ENCODE measurements at regions not wholly inside any gene's neighbourhood (a gene's known extent, or its start where the extent isn't known, plus 50 kb on each side); places are given as distances from the start of the nearest gene placed in this dataset.
"Not testable (repeated sequence)": the region's sequence is repeated elsewhere in the genome, so short reads cannot be mapped to it uniquely, and the experiment has no call there.

- DNase-seq, result no peak
These were observed 64.7 kb downstream of the KLF15 start for GRCh38 chr3:126292318-126293070.

- no peak for DNase-seq
These were observed 65.7 kb downstream of the KLF15 start for GRCh38 chr3:126291537-126291936.

GRCh38 chr3:126291061-126291460 is 66.1 kb downstream of the KLF15 start:
- DNase-seq, result no peak

- DNase-seq, result no peak
These were observed 66.9 kb downstream of the KLF15 start for GRCh38 chr3:126290325-126290724.

- no peak for DNase-seq
These were observed 68.1 kb downstream of the KLF15 start for GRCh38 chr3:126289096-126289495.

GRCh38 chr3:126288314-126288713 is 68.9 kb downstream of the KLF15 start:
- DNase-seq, result no peak

- DNase-seq, result peak; percentile 75
These were observed 69.5 kb downstream of the KLF15 start for GRCh38 chr3:126287536-126288241.

- no peak for DNase-seq
These were observed 70.1 kb downstream of the KLF15 start for GRCh38 chr3:126287171-126287535.

- DNase-seq, result no peak
These were observed 71.8 kb downstream of the KLF15 start for GRCh38 chr3:126285369-126285768.

GRCh38 chr3:126284258-126284904 is 72.8 kb downstream of the KLF15 start:
- DNase-seq, result no peak

GRCh38 chr3:126283651-126284050 is 73.6 kb downstream of the KLF15 start:
- not testable (repeated sequence) for DNase-seq

- DNase-seq, result no peak
These were observed 77.4 kb downstream of the KLF15 start for GRCh38 chr3:126279853-126280252.

- no peak for DNase-seq
These were observed 79.4 kb downstream of the KLF15 start for GRCh38 chr3:126277629-126278378.

- DNase-seq, result no peak
These were observed 81.6 kb downstream of the KLF15 start for GRCh38 chr3:126275620-126275904.

- DNase-seq, result no peak
These were observed 82.2 kb downstream of the KLF15 start for GRCh38 chr3:126274735-126275619.

- DNase-seq, result peak; percentile 78
These were observed 86.9 kb downstream of the KLF15 start for GRCh38 chr3:126270145-126270811.

- DNase-seq, result no peak
These were observed 87.9 kb downstream of the KLF15 start for GRCh38 chr3:126269354-126269753.

- no peak for DNase-seq
These were observed 88.3 kb downstream of the KLF15 start for GRCh38 chr3:126268866-126269265.

- no peak for DNase-seq
These were observed 87.7 kb upstream of the ALDH1L1 start for GRCh38 chr3:126267976-126268615.

- DNase-seq, result peak; percentile 83
These were observed 87.0 kb upstream of the ALDH1L1 start for GRCh38 chr3:126267169-126267975.

- DNase-seq, result no peak
These were observed 86.4 kb upstream of the ALDH1L1 start for GRCh38 chr3:126266850-126267168.
